ENCODE measurements at regions not wholly inside any gene's neighbourhood (a gene's known extent, or its start where the extent isn't known, plus 50 kb on each side); places are given as distances from the start of the nearest gene placed in this dataset.

GRCh38 chr6:86276056-86276455 lies 633.4 kb upstream of the SYNCRIP start:
- TF ChIP-seq FOXM1 (IDR thresholded peaks at IDR 0.05; ENCODE audit: borderline replicate concordance) (no peak), ARNT (IDR thresholded peaks at IDR 0.05) (no peak), PKNOX1 (IDR thresholded peaks at IDR 0.05) (no peak)

All from HEK293T (cell line).